Colonic mucosa (tissue), 4 donors: ENCODE measurements at regions not wholly inside any gene's neighbourhood (a gene's known extent, or its start where the extent isn't known, plus 50 kb on each side); places are given as distances from the start of the nearest gene placed in this dataset.

ENCODE experiments used
- DNase-seq: peaks from one replicate; pipeline ENCODE4 v3.0.0-alpha.2; 2020
- H3K27ac ChIP-seq: fragments of 200-600 bp; one replicate; pipeline ENCODE4 v1.8.0; 2021
- H3K27me3 ChIP-seq: fragments of 200-600 bp; one replicate; pipeline ENCODE4 v1.8.0; 2021
- H3K36me3 ChIP-seq: fragments of 200-600 bp; one replicate; pipeline ENCODE4 v1.8.0; 2021
- H3K4me1 ChIP-seq: fragments of 200-600 bp; one replicate; pipeline ENCODE4 v1.8.0; 2021; ENCODE audit warnings: mild to moderate bottlenecking
- H3K4me3 ChIP-seq: fragments of 200-600 bp; one replicate; pipeline ENCODE4 v1.8.0; 2021
- H3K9ac ChIP-seq, 2 donors: one replicate each; pipeline ENCODE4 v1.7.0; 2013; ENCODE audit warnings: control low read depth in 2 of 2, low read depth in 2 of 2, low read length in 2 of 2
- H3K9me3 ChIP-seq: fragments of 200-600 bp; one replicate; pipeline ENCODE4 v1.8.0; 2021
- CTCF ChIP-seq: fragments of 200-600 bp; IDR thresholded peaks from one replicate; pipeline ENCODE4 v1.8.0; 2022; ENCODE audit warnings: antibody characterized with exemption, mild to moderate bottlenecking
- intact Hi-C: fragments of 100-400 bp; cut with DNase I; formaldehyde crosslinking; loops from one replicate; pipeline ENCODE4 v1.14.1; 2022
- donor health status: healthy.
- donor health status: DM: no; HTN: no; CAD: no.
- donor health status: DM: no; HTN: no; CAD: no.

- no peak for TF ChIP-seq CTCF
- H3K4me1 ChIP-seq = no peaks in the 10 kb centered on the region
- H3K4me3 ChIP-seq = no peak overlapping the region
- intact Hi-C loops = no loop called here
- no peak overlapping the region for H3K9ac ChIP-seq
- H3K9me3 ChIP-seq = no peaks in the 10 kb centered on the region
- DNase-seq = no peak
- H3K27me3 ChIP-seq = no peaks in the 10 kb centered on the region
- no peaks in the 10 kb centered on the region for H3K36me3 ChIP-seq
- H3K27ac ChIP-seq = no peak overlapping the region
Observed at GRCh38 chr7:77475181-77475580, 59.0 kb upstream of the GSAP start.

DNA sequence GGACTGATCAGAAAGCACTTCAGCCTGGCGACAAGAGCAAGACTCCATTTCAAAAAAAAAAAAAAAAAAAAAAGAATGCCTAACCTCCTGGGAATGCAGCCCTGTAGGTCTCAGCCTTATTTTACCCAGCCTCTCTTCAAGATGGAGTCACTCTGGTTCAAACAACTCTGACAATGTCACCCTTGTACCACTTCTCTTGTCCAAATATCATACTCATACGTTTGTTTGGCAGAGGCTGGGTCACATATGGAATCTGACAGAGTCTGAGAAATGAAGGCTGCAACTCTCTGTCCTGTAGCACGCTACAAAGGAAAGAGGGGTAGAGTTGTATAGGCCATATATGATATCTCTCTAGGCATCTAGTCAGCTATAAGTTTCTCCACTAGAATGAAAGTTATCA is 58.6 kb upstream of the GSAP start:
- TF ChIP-seq CTCF = no peak
- H3K27ac ChIP-seq = no peak overlapping the region
- no peaks in the 10 kb centered on the region for H3K9me3 ChIP-seq
- no peak overlapping the region for H3K4me3 ChIP-seq
- no peaks in the 10 kb centered on the region for H3K36me3 ChIP-seq
- intact Hi-C loops = no loop called here
- H3K27me3 ChIP-seq = no peaks in the 10 kb centered on the region
- DNase-seq = no peak
- H3K4me1 ChIP-seq = no peaks in the 10 kb centered on the region
- no peak overlapping the region for H3K9ac ChIP-seq

- TF ChIP-seq CTCF = no peak
- Histone ChIP-seq H3K9me3 (no peaks in the 10 kb centered on the region), H3K36me3 (no peaks in the 10 kb centered on the region), H3K27me3 (no peaks in the 10 kb centered on the region), H3K4me1 (no peaks in the 10 kb centered on the region), H3K9ac (peak overlapping the region in 1 of 2 donors; percentile 28), H3K4me3 (no peak overlapping the region), H3K27ac (no peak overlapping the region)
- intact Hi-C loops = no loop called here
- DNase-seq = no peak
Observed at GRCh38 chr7:77473229-77474005, 57.3 kb upstream of the GSAP start.

- Histone ChIP-seq H3K27me3 (no peaks in the 10 kb centered on the region), H3K27ac (no peak overlapping the region), H3K9me3 (no peaks in the 10 kb centered on the region), H3K9ac (no peak overlapping the region), H3K4me3 (no peak overlapping the region), H3K36me3 (no peaks in the 10 kb centered on the region), H3K4me1 (no peaks in the 10 kb centered on the region)
- TF ChIP-seq CTCF = no peak
- intact Hi-C loops = no loop called here
- DNase-seq = no peak
Observed at GRCh38 chr7:77469927-77470326, 53.8 kb upstream of the GSAP start.

DNA sequence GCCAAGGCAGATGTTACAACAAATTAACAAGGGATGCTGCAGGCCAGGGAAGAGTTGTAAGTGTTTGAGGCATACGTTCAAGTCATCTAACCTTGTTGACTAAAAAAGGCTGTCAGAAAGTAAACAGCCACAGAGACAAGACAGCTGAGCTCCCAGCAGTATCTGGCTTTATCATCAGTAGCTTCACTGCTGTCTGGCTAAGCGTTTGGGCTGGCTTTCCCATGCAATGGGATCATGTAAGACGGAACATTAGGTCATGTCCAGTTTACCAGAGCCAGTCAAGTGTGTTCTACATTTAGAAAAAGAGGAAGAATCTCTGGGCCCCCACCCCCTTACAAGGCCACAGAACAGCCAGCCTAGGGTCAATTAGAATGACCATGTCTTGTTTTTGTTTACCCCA is 51.3 kb upstream of the GSAP start:
- Histone ChIP-seq H3K4me3 (no peak overlapping the region), H3K9me3 (no peaks in the 10 kb centered on the region), H3K27ac (no peak overlapping the region), H3K36me3 (no peaks in the 10 kb centered on the region), H3K9ac (no peak overlapping the region), H3K4me1 (no peaks in the 10 kb centered on the region), H3K27me3 (no peaks in the 10 kb centered on the region)
- no peak for TF ChIP-seq CTCF
- intact Hi-C loops = no loop called here
- DNase-seq = no peak
